ENCODE measurements at regions not wholly inside any gene's neighbourhood (a gene's known extent, or its start where the extent isn't known, plus 50 kb on each side); places are given as distances from the start of the nearest gene placed in this dataset.

GRCh38 chr18:56409736-56410135, 228.7 kb downstream of the TXNL1 start:
- no peak for TF ChIP-seq CTCF (IDR thresholded peaks at IDR 0.05 in 2 of 3, conservative IDR thresholded peaks at IDR 0.05 in 1 of 3; ENCODE audit: control insufficient read depth in 2 of 3, extremely low read depth in 1 of 3, insufficient read depth in 1 of 3, low read depth in 3 of 3, low read length in 3 of 3)
- TF ChIP-seq SIX5 (IDR thresholded peaks at IDR 0.05; ENCODE audit: low read depth, low read length, severe bottlenecking): no peak
- no peak for TF ChIP-seq CBX5 (IDR thresholded peaks at IDR 0.05; ENCODE audit: low read depth)
- TF ChIP-seq EZH2 (IDR thresholded peaks at IDR 0.05; ENCODE audit: borderline replicate concordance, control insufficient read depth, low read depth, low read length): no peak
- TF ChIP-seq SP1 (IDR thresholded peaks at IDR 0.05; ENCODE audit: low read depth, low read length): no peak
- no peak for TF ChIP-seq POLR2AphosphoS5 (IDR thresholded peaks at IDR 0.05; ENCODE audit: low read length)
